ENCODE measurements at regions not wholly inside any gene's neighbourhood (a gene's known extent, or its start where the extent isn't known, plus 50 kb on each side); places are given as distances from the start of the nearest gene placed in this dataset.

GRCh38 chr13:84980571-84980970, 818.6 kb downstream of the SLITRK6 start:
- Histone ChIP-seq H3K9me3 (ENCODE audit: control insufficient read depth, low read depth, low read length) (no peaks in the 10 kb centered on the region), H3K4me1 (ENCODE audit: control insufficient read depth, low read depth, low read length) (no peaks in the 10 kb centered on the region), H3K9ac (ENCODE audit: low read length) (no peak overlapping the region), H3K27me3 (ENCODE audit: control insufficient read depth, insufficient read depth, low read length) (no peaks in the 10 kb centered on the region), H3K4me3 (ENCODE audit: low read length) (no peak overlapping the region), H3K36me3 (ENCODE audit: control insufficient read depth, low read depth, low read length) (no peaks in the 10 kb centered on the region), H3K27ac (ENCODE audit: low read length) (no peak overlapping the region)

GRCh38 chr13:84978851-84979250, 820.4 kb downstream of the SLITRK6 start:
- H3K27ac ChIP-seq (ENCODE audit: low read length), result no peak overlapping the region
- H3K36me3 ChIP-seq (ENCODE audit: control insufficient read depth, low read depth, low read length), result no peaks in the 10 kb centered on the region
- peaks cover 5% of the 10 kb centered on the region for H3K4me1 ChIP-seq (ENCODE audit: control insufficient read depth, low read depth, low read length)
- no peaks in the 10 kb centered on the region for H3K9me3 ChIP-seq (ENCODE audit: control insufficient read depth, low read depth, low read length)
- no peak overlapping the region for H3K9ac ChIP-seq (ENCODE audit: low read length)
- H3K27me3 ChIP-seq (ENCODE audit: control insufficient read depth, insufficient read depth, low read length), result no peaks in the 10 kb centered on the region
- H3K4me3 ChIP-seq (ENCODE audit: low read length), result no peak overlapping the region

DNA sequence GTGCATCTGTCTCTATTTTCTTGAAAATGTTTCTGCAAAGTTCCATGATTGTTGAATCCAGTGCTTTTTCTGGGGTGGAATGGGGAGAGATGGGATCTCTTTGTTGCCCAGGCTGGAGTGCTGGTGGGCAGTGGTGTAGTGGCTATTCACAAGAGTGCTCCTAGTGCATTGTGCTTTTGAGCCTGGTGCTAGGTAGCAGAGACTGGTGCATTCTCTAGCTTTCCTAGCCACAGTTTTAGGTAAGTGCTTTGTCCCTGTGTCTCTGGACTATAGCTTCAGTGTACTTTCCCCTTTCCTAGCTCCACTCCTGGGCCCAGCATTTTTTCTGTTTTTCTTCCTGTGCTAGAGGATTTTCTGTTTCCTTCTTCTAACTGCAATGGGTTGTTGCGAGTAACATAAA, 825.6 kb downstream of the SLITRK6 start:
- no peak overlapping the region for H3K27ac ChIP-seq (ENCODE audit: low read length)
- no peaks in the 10 kb centered on the region for H3K27me3 ChIP-seq (ENCODE audit: control insufficient read depth, insufficient read depth, low read length)
- no peak overlapping the region for H3K4me3 ChIP-seq (ENCODE audit: low read length)
- peaks cover 9% of the 10 kb centered on the region for H3K4me1 ChIP-seq (ENCODE audit: control insufficient read depth, low read depth, low read length)
- peak overlapping the region; percentile 24 for H3K9ac ChIP-seq (ENCODE audit: low read length)
- no peaks in the 10 kb centered on the region for H3K9me3 ChIP-seq (ENCODE audit: control insufficient read depth, low read depth, low read length)
- no peaks in the 10 kb centered on the region for H3K36me3 ChIP-seq (ENCODE audit: control insufficient read depth, low read depth, low read length)

DNA sequence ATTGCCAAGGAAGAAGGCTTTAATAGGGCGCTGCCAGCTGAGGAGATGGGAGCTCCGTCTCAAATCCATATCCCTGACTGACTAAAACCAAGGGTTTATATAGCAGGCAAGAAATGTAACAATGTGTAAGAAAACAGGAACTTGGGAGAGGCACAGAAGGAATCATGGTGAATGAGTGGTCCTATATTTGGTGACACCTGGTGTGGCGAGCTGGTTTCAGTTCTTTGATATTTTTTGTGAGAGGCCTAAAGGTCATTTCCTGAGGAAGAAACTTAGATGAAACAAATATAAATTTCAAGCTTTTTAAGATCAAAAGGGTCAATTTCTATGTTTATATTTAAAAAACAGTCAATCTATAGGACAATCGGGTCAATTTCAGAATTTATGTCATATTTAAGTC, 826.3 kb downstream of the SLITRK6 start:
- Histone ChIP-seq H3K9ac (ENCODE audit: low read length) (no peak overlapping the region), H3K9me3 (ENCODE audit: control insufficient read depth, low read depth, low read length) (no peaks in the 10 kb centered on the region), H3K4me3 (ENCODE audit: low read length) (no peak overlapping the region), H3K27me3 (ENCODE audit: control insufficient read depth, insufficient read depth, low read length) (no peaks in the 10 kb centered on the region), H3K4me1 (ENCODE audit: control insufficient read depth, low read depth, low read length) (peaks cover 9% of the 10 kb centered on the region), H3K27ac (ENCODE audit: low read length) (no peak overlapping the region), H3K36me3 (ENCODE audit: control insufficient read depth, low read depth, low read length) (no peaks in the 10 kb centered on the region)

GRCh38 chr13:84962849-84963248, 836.4 kb downstream of the SLITRK6 start:
- Histone ChIP-seq H3K27ac (ENCODE audit: low read length) (no peak overlapping the region), H3K9me3 (ENCODE audit: control insufficient read depth, low read depth, low read length) (no peaks in the 10 kb centered on the region), H3K27me3 (ENCODE audit: control insufficient read depth, insufficient read depth, low read length) (no peaks in the 10 kb centered on the region), H3K4me3 (ENCODE audit: low read length) (no peak overlapping the region), H3K4me1 (ENCODE audit: control insufficient read depth, low read depth, low read length) (no peaks in the 10 kb centered on the region), H3K36me3 (ENCODE audit: control insufficient read depth, low read depth, low read length) (no peaks in the 10 kb centered on the region), H3K9ac (ENCODE audit: low read length) (no peak overlapping the region)

- Histone ChIP-seq H3K27ac (ENCODE audit: low read length) (no peak overlapping the region), H3K36me3 (ENCODE audit: control insufficient read depth, low read depth, low read length) (no peaks in the 10 kb centered on the region), H3K9me3 (ENCODE audit: control insufficient read depth, low read depth, low read length) (no peaks in the 10 kb centered on the region), H3K4me3 (ENCODE audit: low read length) (no peak overlapping the region), H3K27me3 (ENCODE audit: control insufficient read depth, insufficient read depth, low read length) (no peaks in the 10 kb centered on the region), H3K9ac (ENCODE audit: low read length) (no peak overlapping the region), H3K4me1 (ENCODE audit: control insufficient read depth, low read depth, low read length) (no peaks in the 10 kb centered on the region)
Measured at GRCh38 chr13:84962141-84962750, 837.0 kb downstream of the SLITRK6 start.

DNA sequence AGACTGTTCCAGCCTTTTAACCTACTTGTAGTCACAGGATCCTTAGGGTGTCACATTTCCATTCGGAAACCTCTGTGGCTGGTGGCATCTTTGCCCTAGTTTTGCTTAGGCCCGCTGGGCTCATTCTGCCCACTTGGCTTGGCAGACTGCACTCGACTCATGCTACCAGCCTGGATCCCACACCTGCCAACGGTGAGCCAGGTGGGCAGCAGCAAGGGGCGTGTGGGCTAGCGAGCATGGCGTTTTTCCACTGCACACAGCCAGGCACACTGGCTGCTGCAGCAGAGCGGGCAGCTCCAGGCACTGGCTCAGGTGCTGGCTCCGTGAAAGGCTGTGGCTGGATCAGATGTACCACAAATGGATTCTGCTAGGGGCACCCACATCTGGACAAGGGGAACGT, 838.2 kb downstream of the SLITRK6 start:
- Histone ChIP-seq H3K9ac (ENCODE audit: low read length) (no peak overlapping the region), H3K36me3 (ENCODE audit: control insufficient read depth, low read depth, low read length) (no peaks in the 10 kb centered on the region), H3K27me3 (ENCODE audit: control insufficient read depth, insufficient read depth, low read length) (no peaks in the 10 kb centered on the region)

GRCh38 chr13:84959818-84960217, 839.4 kb downstream of the SLITRK6 start:
- Histone ChIP-seq H3K36me3 (ENCODE audit: control insufficient read depth, low read depth, low read length) (no peaks in the 10 kb centered on the region), H3K4me1 (ENCODE audit: control insufficient read depth, low read depth, low read length) (no peaks in the 10 kb centered on the region), H3K4me3 (ENCODE audit: low read length) (no peak overlapping the region), H3K9ac (ENCODE audit: low read length) (no peak overlapping the region), H3K27me3 (ENCODE audit: control insufficient read depth, insufficient read depth, low read length) (no peaks in the 10 kb centered on the region), H3K27ac (ENCODE audit: low read length) (no peak overlapping the region), H3K9me3 (ENCODE audit: control insufficient read depth, low read depth, low read length) (no peaks in the 10 kb centered on the region)

More for the DNA sequence above, 838.2 kb downstream of the SLITRK6 start:
- Histone ChIP-seq H3K4me1 (ENCODE audit: control insufficient read depth, low read depth, low read length) (no peaks in the 10 kb centered on the region), H3K27ac (ENCODE audit: low read length) (no peak overlapping the region), H3K4me3 (ENCODE audit: low read length) (no peak overlapping the region), H3K9me3 (ENCODE audit: control insufficient read depth, low read depth, low read length) (no peaks in the 10 kb centered on the region)

GRCh38 chr13:84954636-84955035, 844.6 kb downstream of the SLITRK6 start:
- no peak overlapping the region for H3K27ac ChIP-seq (ENCODE audit: low read length)
- no peaks in the 10 kb centered on the region for H3K36me3 ChIP-seq (ENCODE audit: control insufficient read depth, low read depth, low read length)
- no peaks in the 10 kb centered on the region for H3K4me1 ChIP-seq (ENCODE audit: control insufficient read depth, low read depth, low read length)
- H3K27me3 ChIP-seq (ENCODE audit: control insufficient read depth, insufficient read depth, low read length), result no peaks in the 10 kb centered on the region
- no peaks in the 10 kb centered on the region for H3K9me3 ChIP-seq (ENCODE audit: control insufficient read depth, low read depth, low read length)
- no peak overlapping the region for H3K4me3 ChIP-seq (ENCODE audit: low read length)
- no peak overlapping the region for H3K9ac ChIP-seq (ENCODE audit: low read length)

GRCh38 chr13:84951128-84951527, 848.1 kb downstream of the SLITRK6 start:
- Histone ChIP-seq H3K27ac (ENCODE audit: low read length) (no peak overlapping the region), H3K36me3 (ENCODE audit: control insufficient read depth, low read depth, low read length) (no peaks in the 10 kb centered on the region), H3K9me3 (ENCODE audit: control insufficient read depth, low read depth, low read length) (no peaks in the 10 kb centered on the region), H3K9ac (ENCODE audit: low read length) (no peak overlapping the region), H3K27me3 (ENCODE audit: control insufficient read depth, insufficient read depth, low read length) (no peaks in the 10 kb centered on the region), H3K4me1 (ENCODE audit: control insufficient read depth, low read depth, low read length) (no peaks in the 10 kb centered on the region), H3K4me3 (ENCODE audit: low read length) (no peak overlapping the region)

GRCh38 chr13:84946192-84946591, 853.0 kb downstream of the SLITRK6 start:
- no peaks in the 10 kb centered on the region for H3K27me3 ChIP-seq (ENCODE audit: control insufficient read depth, insufficient read depth, low read length)
- H3K36me3 ChIP-seq (ENCODE audit: control insufficient read depth, low read depth, low read length), result no peaks in the 10 kb centered on the region
- no peaks in the 10 kb centered on the region for H3K9me3 ChIP-seq (ENCODE audit: control insufficient read depth, low read depth, low read length)
- no peaks in the 10 kb centered on the region for H3K4me1 ChIP-seq (ENCODE audit: control insufficient read depth, low read depth, low read length)
- H3K27ac ChIP-seq (ENCODE audit: low read length), result no peak overlapping the region
- no peak overlapping the region for H3K4me3 ChIP-seq (ENCODE audit: low read length)
- no peak overlapping the region for H3K9ac ChIP-seq (ENCODE audit: low read length)

DNA sequence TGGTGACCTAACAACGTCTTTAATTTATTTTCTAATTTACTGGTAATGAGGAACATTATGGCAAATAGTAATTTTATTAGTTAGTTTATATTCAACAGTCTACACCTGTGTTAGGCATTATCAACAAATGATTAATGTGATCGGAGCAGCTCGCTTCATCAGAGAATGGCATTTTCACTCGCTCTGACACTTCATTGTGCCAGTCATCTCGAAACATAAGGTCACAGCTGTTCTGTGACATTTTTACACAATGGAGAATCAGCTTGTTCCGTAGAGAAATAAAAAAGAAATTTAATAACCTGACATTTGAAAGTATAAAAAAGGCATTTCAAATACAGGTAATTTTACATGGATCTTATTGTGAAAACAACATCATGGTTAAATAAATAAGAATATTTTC, 858.4 kb downstream of the SLITRK6 start:
- H3K4me1 ChIP-seq (ENCODE audit: control insufficient read depth, low read depth, low read length), result no peaks in the 10 kb centered on the region
- H3K9ac ChIP-seq (ENCODE audit: low read length), result no peak overlapping the region
- H3K9me3 ChIP-seq (ENCODE audit: control insufficient read depth, low read depth, low read length), result no peaks in the 10 kb centered on the region
- no peaks in the 10 kb centered on the region for H3K36me3 ChIP-seq (ENCODE audit: control insufficient read depth, low read depth, low read length)
- H3K27me3 ChIP-seq (ENCODE audit: control insufficient read depth, insufficient read depth, low read length), result no peaks in the 10 kb centered on the region
- no peak overlapping the region for H3K4me3 ChIP-seq (ENCODE audit: low read length)
- no peak overlapping the region for H3K27ac ChIP-seq (ENCODE audit: low read length)

Data from iPS-18a (cell line).